Activated CD4-positive, alpha-beta memory T cell treated with anti-CD3 and anti-CD28 coated beads, Interleukin-2, amount 10 ng/mL, durations not matched to agents 7 days and 5 days (primary cell): ENCODE measurements at regions not wholly inside any gene's neighbourhood (a gene's known extent, or its start where the extent isn't known, plus 50 kb on each side); places are given as distances from the start of the nearest gene placed in this dataset.

Experiments used
- CTCF ChIA-PET: fragments of 350-600 bp; sonication (Branson Sonifier 250); formaldehyde crosslinking; loops from one replicate; lab custom pipeline; 2021; ENCODE audit warnings: antibody characterized with exemption, inconsistent platforms; lab: Charles Lee
- POLR2A ChIA-PET: fragments of 350-600 bp; sonication (Branson Sonifier 250); formaldehyde crosslinking; loops from one replicate; lab custom pipeline; 2021; ENCODE audit warnings: antibody characterized with exemption; lab: Charles Lee
- DNase-seq: peaks from one replicate; pipeline ENCODE4 v3.0.0-alpha.2; 2020
- H3K27ac Mint-ChIP-seq: one replicate; pipeline ENCODE4 v1.8.0; 2021; ENCODE audit warnings: mild to moderate bottlenecking, mixed read lengths
- H3K27me3 Mint-ChIP-seq: one replicate; pipeline ENCODE4 v1.8.0; 2021; ENCODE audit warnings: mixed read lengths
- H3K36me3 Mint-ChIP-seq: one replicate; pipeline ENCODE4 v1.8.0; 2021; ENCODE audit warnings: low read depth, mixed read lengths
- H3K4me1 Mint-ChIP-seq: one replicate; pipeline ENCODE4 v1.8.0; 2021; ENCODE audit warnings: mixed read lengths
- H3K4me3 Mint-ChIP-seq: one replicate; pipeline ENCODE4 v1.8.0; 2021; ENCODE audit warnings: mild to moderate bottlenecking, mixed read lengths
- H3K9me3 Mint-ChIP-seq: one replicate; pipeline ENCODE4 v1.8.0; 2021; ENCODE audit warnings: mixed read lengths

DNA sequence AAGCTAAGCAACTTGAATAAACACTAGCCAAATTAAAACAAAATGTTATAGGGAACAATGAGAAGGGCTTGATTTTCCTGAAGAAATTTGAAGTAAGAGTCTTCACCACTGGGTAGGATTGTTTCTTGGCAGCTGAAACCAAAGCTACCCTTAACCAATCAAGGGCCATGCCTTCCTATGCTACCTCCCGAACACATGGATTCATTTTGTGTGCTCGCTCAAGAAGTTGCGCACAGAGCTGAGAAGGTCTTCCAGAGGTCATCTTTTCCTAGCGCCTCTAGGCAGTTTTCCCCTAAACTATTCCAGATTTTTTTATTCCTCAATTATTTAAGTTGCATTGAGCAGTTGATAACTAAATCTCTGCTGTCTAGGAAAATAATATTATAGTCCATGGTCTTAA is 264.6 kb downstream of the RBM43 start:
- H3K27ac Mint-ChIP-seq = no peak overlapping the region
- no peak overlapping the region for H3K4me3 Mint-ChIP-seq
- H3K27me3 Mint-ChIP-seq = peaks cover 4% of the 10 kb centered on the region
- ChIA-PET POLR2A (no interaction called here), CTCF (no interaction called here)
- DNase-seq = no peak
- H3K36me3 Mint-ChIP-seq = no peaks in the 10 kb centered on the region
- H3K4me1 Mint-ChIP-seq = no peaks in the 10 kb centered on the region
- H3K9me3 Mint-ChIP-seq = no peaks in the 10 kb centered on the region

- ChIA-PET CTCF (no interaction called here), POLR2A (no interaction called here)
- no peak overlapping the region for H3K27ac Mint-ChIP-seq
These were observed 267.6 kb downstream of the RBM43 start for GRCh38 chr2:150994076-150994475.

GRCh38 chr2:150989969-150990368 is 271.7 kb downstream of the RBM43 start:
- peaks cover 4% of the 10 kb centered on the region for H3K27me3 Mint-ChIP-seq
- H3K4me1 Mint-ChIP-seq = no peaks in the 10 kb centered on the region
- H3K4me3 Mint-ChIP-seq = no peak overlapping the region
- H3K9me3 Mint-ChIP-seq = peaks cover 2% of the 10 kb centered on the region
- no peaks in the 10 kb centered on the region for H3K36me3 Mint-ChIP-seq
- POLR2A ChIA-PET = no interaction called here
- DNase-seq = no peak
- no peak overlapping the region for H3K27ac Mint-ChIP-seq
- CTCF ChIA-PET = no interaction called here

More at GRCh38 chr2:150994076-150994475, 267.6 kb downstream of the RBM43 start:
- H3K4me1 Mint-ChIP-seq = no peaks in the 10 kb centered on the region
- no peak for DNase-seq
- no peaks in the 10 kb centered on the region for H3K36me3 Mint-ChIP-seq
- H3K9me3 Mint-ChIP-seq = peaks cover 2% of the 10 kb centered on the region
- no peak overlapping the region for H3K4me3 Mint-ChIP-seq
- H3K27me3 Mint-ChIP-seq = peaks cover 4% of the 10 kb centered on the region

DNA sequence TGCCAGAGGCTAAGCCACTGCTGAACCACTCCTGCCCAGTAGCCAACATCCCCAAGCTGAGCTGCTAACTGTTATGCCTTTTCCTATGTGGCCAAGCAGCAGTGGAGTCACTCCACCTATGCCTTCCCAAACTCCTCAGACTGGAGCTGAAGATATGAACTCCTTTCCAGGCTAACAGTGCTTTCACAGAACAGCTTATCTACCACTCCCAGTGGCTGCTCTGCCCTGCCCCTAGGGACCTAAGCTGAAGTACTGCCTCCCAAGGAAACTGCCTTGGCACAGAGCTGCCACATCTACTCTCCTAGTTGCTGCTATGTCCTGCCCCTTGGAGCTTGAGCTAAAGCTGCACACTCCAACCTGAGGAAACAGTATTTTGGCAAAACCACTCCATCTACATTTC is 275.9 kb downstream of the RBM43 start:
- no peak for DNase-seq
- POLR2A ChIA-PET = no interaction called here
- no peaks in the 10 kb centered on the region for H3K27me3 Mint-ChIP-seq
- peaks cover 3% of the 10 kb centered on the region for H3K4me1 Mint-ChIP-seq
- H3K27ac Mint-ChIP-seq = no peak overlapping the region
- CTCF ChIA-PET = no interaction called here
- H3K9me3 Mint-ChIP-seq = peaks cover 2% of the 10 kb centered on the region
- no peaks in the 10 kb centered on the region for H3K36me3 Mint-ChIP-seq
- no peak overlapping the region for H3K4me3 Mint-ChIP-seq

GRCh38 chr2:150983314-150983897 is 278.3 kb downstream of the RBM43 start:
- ChIA-PET POLR2A (no interaction called here), CTCF (no interaction called here)
- H3K4me3 Mint-ChIP-seq = no peak overlapping the region
- no peaks in the 10 kb centered on the region for H3K27me3 Mint-ChIP-seq
- no peak for DNase-seq
- H3K36me3 Mint-ChIP-seq = no peaks in the 10 kb centered on the region
- H3K9me3 Mint-ChIP-seq = no peaks in the 10 kb centered on the region
- H3K27ac Mint-ChIP-seq = no peak overlapping the region
- H3K4me1 Mint-ChIP-seq = peaks cover 3% of the 10 kb centered on the region

DNA sequence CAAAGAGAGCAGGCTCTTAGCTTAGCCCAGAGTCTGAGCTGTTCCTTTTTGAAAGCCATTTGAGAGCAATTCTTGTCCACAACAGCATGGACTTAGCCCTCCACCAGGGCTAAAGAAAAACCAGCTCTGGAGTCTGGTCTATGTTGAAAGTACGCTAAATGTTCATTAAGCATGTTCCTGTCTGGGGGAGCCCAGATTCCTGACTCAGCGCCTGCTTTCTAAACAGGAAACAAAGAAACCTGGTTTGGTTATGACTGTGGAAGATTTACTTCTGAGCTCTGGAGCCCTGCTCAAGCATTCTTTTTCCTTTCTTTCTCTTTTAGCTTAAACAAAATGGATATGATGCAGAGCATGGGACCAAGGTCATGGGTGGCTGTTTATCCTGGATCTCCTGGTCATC is 279.8 kb downstream of the RBM43 start:
- H3K4me3 Mint-ChIP-seq = no peak overlapping the region
- H3K27ac Mint-ChIP-seq = no peak overlapping the region
- DNase-seq = no peak
- CTCF ChIA-PET = no interaction called here
- no peaks in the 10 kb centered on the region for H3K36me3 Mint-ChIP-seq
- no peaks in the 10 kb centered on the region for H3K9me3 Mint-ChIP-seq
- peaks cover 3% of the 10 kb centered on the region for H3K4me1 Mint-ChIP-seq
- no peaks in the 10 kb centered on the region for H3K27me3 Mint-ChIP-seq
- POLR2A ChIA-PET = no interaction called here

DNA sequence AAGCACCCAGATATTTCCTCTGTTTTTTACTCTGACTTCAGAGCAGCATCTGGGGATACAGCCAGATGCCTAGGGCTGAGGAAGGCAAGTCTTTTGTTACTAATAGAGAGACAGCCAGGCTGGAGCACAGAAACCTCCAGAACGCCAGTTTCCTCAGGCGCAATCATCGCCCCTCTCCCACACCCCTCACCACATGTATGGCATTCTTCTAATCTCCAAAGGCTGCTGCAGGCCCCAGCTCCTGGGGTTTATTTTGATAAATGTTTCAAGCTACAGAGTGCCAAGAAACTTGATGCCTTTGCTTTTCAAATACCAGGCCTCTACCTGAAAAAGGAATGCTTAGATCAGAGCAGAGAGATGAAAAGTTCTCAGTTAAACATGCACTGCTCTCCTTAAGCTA is 283.6 kb downstream of the RBM43 start:
- Mint-ChIP-seq H3K9me3 (no peaks in the 10 kb centered on the region), H3K4me3 (no peak overlapping the region), H3K27ac (no peak overlapping the region), H3K4me1 (peaks cover 3% of the 10 kb centered on the region), H3K36me3 (no peaks in the 10 kb centered on the region), H3K27me3 (no peaks in the 10 kb centered on the region)
- POLR2A ChIA-PET = no interaction called here
- DNase-seq = no peak
- CTCF ChIA-PET = no interaction called here

DNA sequence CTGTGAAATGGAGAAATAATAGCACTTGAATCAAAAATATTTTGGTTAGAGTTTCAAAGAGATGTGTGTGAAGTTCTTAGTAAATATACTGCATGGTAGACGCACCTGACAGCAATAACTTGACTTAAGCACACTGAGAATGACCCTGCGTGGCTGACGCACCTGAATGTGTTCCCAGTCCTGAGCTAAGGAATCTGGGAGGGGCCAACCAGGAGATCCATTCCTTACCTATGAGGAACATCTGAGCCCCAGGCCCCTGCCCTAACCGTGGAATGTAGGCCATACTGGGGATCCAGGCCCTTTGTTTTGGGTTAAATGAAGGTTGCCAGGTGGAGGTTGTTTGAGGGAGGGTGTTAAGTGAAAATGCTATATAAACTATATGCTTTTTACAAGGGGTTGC is 284.4 kb downstream of the RBM43 start:
- H3K27ac Mint-ChIP-seq = no peak overlapping the region
- H3K4me3 Mint-ChIP-seq = no peak overlapping the region
- peaks cover under 1% of the 10 kb centered on the region for H3K4me1 Mint-ChIP-seq
- DNase-seq = no peak
- no peaks in the 10 kb centered on the region for H3K36me3 Mint-ChIP-seq
- no peaks in the 10 kb centered on the region for H3K27me3 Mint-ChIP-seq
- no peaks in the 10 kb centered on the region for H3K9me3 Mint-ChIP-seq
- CTCF ChIA-PET = no interaction called here
- POLR2A ChIA-PET = no interaction called here

GRCh38 chr2:150976604-150977003 is 285.1 kb downstream of the RBM43 start:
- Mint-ChIP-seq H3K4me1 (no peaks in the 10 kb centered on the region), H3K27me3 (no peaks in the 10 kb centered on the region), H3K36me3 (no peaks in the 10 kb centered on the region), H3K27ac (no peak overlapping the region), H3K9me3 (no peaks in the 10 kb centered on the region), H3K4me3 (no peak overlapping the region)
- DNase-seq = no peak
- CTCF ChIA-PET = no interaction called here
- POLR2A ChIA-PET = no interaction called here

GRCh38 chr2:150974864-150975263 is 286.8 kb downstream of the RBM43 start:
- ChIA-PET CTCF (no interaction called here), POLR2A (no interaction called here)
- no peak for DNase-seq
- no peaks in the 10 kb centered on the region for H3K27me3 Mint-ChIP-seq
- H3K36me3 Mint-ChIP-seq = no peaks in the 10 kb centered on the region
- no peaks in the 10 kb centered on the region for H3K4me1 Mint-ChIP-seq
- no peak overlapping the region for H3K4me3 Mint-ChIP-seq
- H3K27ac Mint-ChIP-seq = no peak overlapping the region
- H3K9me3 Mint-ChIP-seq = no peaks in the 10 kb centered on the region

- ChIA-PET POLR2A (no interaction called here), CTCF (no interaction called here)
- no peak for DNase-seq
- H3K4me3 Mint-ChIP-seq = no peak overlapping the region
- H3K36me3 Mint-ChIP-seq = no peaks in the 10 kb centered on the region
- H3K27ac Mint-ChIP-seq = no peak overlapping the region
- H3K4me1 Mint-ChIP-seq = no peaks in the 10 kb centered on the region
- H3K27me3 Mint-ChIP-seq = no peaks in the 10 kb centered on the region
- no peaks in the 10 kb centered on the region for H3K9me3 Mint-ChIP-seq
These were observed 287.4 kb downstream of the RBM43 start for GRCh38 chr2:150974234-150974633.

- no peak overlapping the region for H3K27ac Mint-ChIP-seq
- no peaks in the 10 kb centered on the region for H3K36me3 Mint-ChIP-seq
- no peaks in the 10 kb centered on the region for H3K4me1 Mint-ChIP-seq
- CTCF ChIA-PET = no interaction called here
- no peak for DNase-seq
- no peaks in the 10 kb centered on the region for H3K27me3 Mint-ChIP-seq
- POLR2A ChIA-PET = no interaction called here
- no peak overlapping the region for H3K4me3 Mint-ChIP-seq
- no peaks in the 10 kb centered on the region for H3K9me3 Mint-ChIP-seq
These were observed 289.8 kb downstream of the RBM43 start for GRCh38 chr2:150971910-150972309.

GRCh38 chr2:150963336-150963735 is 298.3 kb downstream of the RBM43 start:
- no peak for DNase-seq
- Mint-ChIP-seq H3K27me3 (no peaks in the 10 kb centered on the region), H3K36me3 (no peaks in the 10 kb centered on the region), H3K4me1 (no peaks in the 10 kb centered on the region), H3K4me3 (no peak overlapping the region), H3K27ac (no peak overlapping the region), H3K9me3 (no peaks in the 10 kb centered on the region)
- ChIA-PET POLR2A (interaction anchor here (0.6 kb wide), 1 partner anchor 178 kb away, joined by 3 read pairs; no protein-coding TSS in a partner anchor), CTCF (no interaction called here)

- no peak for DNase-seq
- ChIA-PET CTCF (no interaction called here), POLR2A (no interaction called here)
- Mint-ChIP-seq H3K27me3 (no peaks in the 10 kb centered on the region), H3K9me3 (no peaks in the 10 kb centered on the region), H3K4me3 (no peak overlapping the region), H3K27ac (no peak overlapping the region), H3K4me1 (no peaks in the 10 kb centered on the region), H3K36me3 (no peaks in the 10 kb centered on the region)
These were observed 306.4 kb downstream of the RBM43 start for GRCh38 chr2:150955231-150955630.
